PC-3 (cell line): ENCODE measurements at regions not wholly inside any gene's neighbourhood (a gene's known extent, or its start where the extent isn't known, plus 50 kb on each side); places are given as distances from the start of the nearest gene placed in this dataset.

Source experiments
- ATAC-seq: fragments of 200-7000 bp; cut with Tn5 transposase; 2 replicates; pipeline ENCODE4 v1.9.1; 2020; ENCODE audit warnings: mild to moderate bottlenecking, moderate library complexity
- BruUV-seq: library from RNA; stranded (reverse); fragments of 400-500 nt; replicated peaks from 2 replicates; lab custom pipeline; 2021; lab: Mats Ljungman, UMichigan
- CTCF ChIA-PET: fragments of 300-600 bp; sonication (Branson Sonifier 250); formaldehyde crosslinking; loops from one replicate; lab custom pipeline; 2022; ENCODE audit warnings: antibody characterized with exemption; lab: Charles Lee
- POLR2A ChIA-PET: fragments of 300-600 bp; sonication (Branson Sonifier 250); formaldehyde crosslinking; loops from one replicate; lab custom pipeline; 2022; ENCODE audit warnings: antibody characterized with exemption; ENCODE audit not compliant: unreplicated experiment; lab: Charles Lee
- DNase-seq: peaks from one replicate; pipeline ENCODE4 v3.0.0-alpha.2; 2015
- H2AFZ ChIP-seq: fragments of 300-600 bp; sonication (generic); 2 replicates; pipeline ENCODE4 v1.6.0; 2016; ENCODE audit warnings: antibody characterized with exemption, low read length
- H3F3A ChIP-seq: fragments of 300-600 bp; sonication (generic); one replicate; pipeline ENCODE4 v1.6.0; 2017; ENCODE audit warnings: antibody characterized with exemption, low read length, control low read depth, mild to moderate bottlenecking; ENCODE audit not compliant: unreplicated experiment
- H3K27ac ChIP-seq: fragments of 300-600 bp; sonication (generic); 2 replicates; pipeline ENCODE4 v1.5.1; 2016; ENCODE audit warnings: mild to moderate bottlenecking, low read length
- H3K27me3 ChIP-seq: fragments of 300-600 bp; sonication (generic); 2 replicates; pipeline ENCODE4 v1.6.1; 2016; ENCODE audit warnings: low read length, mixed read lengths
- H3K36me3 ChIP-seq: fragments of 300-600 bp; sonication (generic); 2 replicates; pipeline ENCODE4 v1.6.1; 2016; ENCODE audit warnings: low read depth, mixed run types, low read length, mixed read lengths
- H3K4me1 ChIP-seq: fragments of 300-600 bp; sonication (generic); 2 replicates; pipeline ENCODE4 v1.5.1; 2016; ENCODE audit warnings: low read length; ENCODE audit not compliant: insufficient read depth
- H3K4me2 ChIP-seq: fragments of 300-600 bp; sonication (generic); 2 replicates; pipeline ENCODE4 v1.6.0; 2016; ENCODE audit warnings: low read length
- H3K4me3 ChIP-seq: fragments of 300-600 bp; sonication (generic); 2 replicates; pipeline ENCODE4 v1.5.1; 2016; ENCODE audit warnings: mild to moderate bottlenecking, low read length, mixed read lengths
- H3K79me2 ChIP-seq: fragments of 300-600 bp; sonication (generic); 2 replicates; pipeline ENCODE4 v1.6.1; 2017; ENCODE audit warnings: low read length, mixed read lengths
- H3K9ac ChIP-seq: fragments of 300-600 bp; sonication (generic); 2 replicates; pipeline ENCODE4 v1.6.0; 2016; ENCODE audit warnings: mild to moderate bottlenecking, low read length
- H3K9me2 ChIP-seq: fragments of 300-600 bp; sonication (generic); replicated peaks from 2 replicates; pipeline ENCODE4 v1.6.1; 2016; ENCODE audit warnings: mixed run types, low read length, mixed read lengths
- H3K9me3 ChIP-seq: fragments of 300-600 bp; sonication (generic); 2 replicates; pipeline ENCODE4 v1.6.1; 2016; ENCODE audit warnings: low read length, mixed read lengths
- H4K20me1 ChIP-seq: fragments of 300-600 bp; sonication (generic); 2 replicates; pipeline ENCODE4 v1.6.1; 2016; ENCODE audit warnings: low read length, mixed read lengths
- EZH2 ChIP-seq: fragments of 300-600 bp; sonication (generic); IDR thresholded peaks from one replicate; pipeline ENCODE4 v1.6.1; 2017; ENCODE audit warnings: antibody characterized with exemption, mild to moderate bottlenecking, low read length; ENCODE audit not compliant: unreplicated experiment
- EZH2phosphoT487 ChIP-seq: fragments of 300-600 bp; sonication (generic); IDR thresholded peaks from 2 replicates; pipeline ENCODE4 v1.6.1; 2018; ENCODE audit warnings: mild to moderate bottlenecking, antibody characterized with exemption, low read length, borderline replicate concordance
- intact Hi-C: fragments of 100-400 bp; cut with micrococcal nuclease; formaldehyde crosslinking; loops from 2 replicates; pipeline ENCODE4 v1.9.0; 2023
- TF ChIP-seq, protein P1 (sequence below): fragments of 300-600 bp; sonication (generic); conservative IDR thresholded peaks from 2 replicates; pipeline ENCODE4 v1.5.1; 2017; ENCODE audit warnings: antibody characterized with exemption, low read depth, mild to moderate bottlenecking, low read length

- ATAC-seq = no peak
- H3K79me2 ChIP-seq = no peaks in the 10 kb centered on the region
- BruUV-seq = no TSS peak
- intact Hi-C loops = no loop called here
- no peaks in the 10 kb centered on the region for H3K4me1 ChIP-seq
- H3K36me3 ChIP-seq = no peaks in the 10 kb centered on the region
- ChIA-PET CTCF (no interaction called here), POLR2A (no interaction called here)
- H3K9me3 ChIP-seq = no peaks in the 10 kb centered on the region
- H3K9ac ChIP-seq = no peak overlapping the region
- H3K27me3 ChIP-seq = peaks cover 7% of the 10 kb centered on the region; the same call in 1 of the 2 replicates
- H3K27ac ChIP-seq = no peak overlapping the region
- H3K9me2 ChIP-seq = no peaks in the 10 kb centered on the region
- no peak overlapping the region for H3K4me2 ChIP-seq
- H4K20me1 ChIP-seq = no peaks in the 10 kb centered on the region
- no peak overlapping the region for H2AFZ ChIP-seq
- TF ChIP-seq EZH2phosphoT487 (no peak), EZH2 (no peak)
- TF ChIP-seq, protein P1, sequence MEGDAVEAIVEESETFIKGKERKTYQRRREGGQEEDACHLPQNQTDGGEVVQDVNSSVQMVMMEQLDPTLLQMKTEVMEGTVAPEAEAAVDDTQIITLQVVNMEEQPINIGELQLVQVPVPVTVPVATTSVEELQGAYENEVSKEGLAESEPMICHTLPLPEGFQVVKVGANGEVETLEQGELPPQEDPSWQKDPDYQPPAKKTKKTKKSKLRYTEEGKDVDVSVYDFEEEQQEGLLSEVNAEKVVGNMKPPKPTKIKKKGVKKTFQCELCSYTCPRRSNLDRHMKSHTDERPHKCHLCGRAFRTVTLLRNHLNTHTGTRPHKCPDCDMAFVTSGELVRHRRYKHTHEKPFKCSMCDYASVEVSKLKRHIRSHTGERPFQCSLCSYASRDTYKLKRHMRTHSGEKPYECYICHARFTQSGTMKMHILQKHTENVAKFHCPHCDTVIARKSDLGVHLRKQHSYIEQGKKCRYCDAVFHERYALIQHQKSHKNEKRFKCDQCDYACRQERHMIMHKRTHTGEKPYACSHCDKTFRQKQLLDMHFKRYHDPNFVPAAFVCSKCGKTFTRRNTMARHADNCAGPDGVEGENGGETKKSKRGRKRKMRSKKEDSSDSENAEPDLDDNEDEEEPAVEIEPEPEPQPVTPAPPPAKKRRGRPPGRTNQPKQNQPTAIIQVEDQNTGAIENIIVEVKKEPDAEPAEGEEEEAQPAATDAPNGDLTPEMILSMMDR = no peak
- H3K4me3 ChIP-seq = no peak overlapping the region
- no peaks in the 10 kb centered on the region for H3F3A ChIP-seq
- no peak for DNase-seq
Measured at GRCh38 chr13:38564256-38565150, 122.4 kb upstream of the FREM2 start.

DNA sequence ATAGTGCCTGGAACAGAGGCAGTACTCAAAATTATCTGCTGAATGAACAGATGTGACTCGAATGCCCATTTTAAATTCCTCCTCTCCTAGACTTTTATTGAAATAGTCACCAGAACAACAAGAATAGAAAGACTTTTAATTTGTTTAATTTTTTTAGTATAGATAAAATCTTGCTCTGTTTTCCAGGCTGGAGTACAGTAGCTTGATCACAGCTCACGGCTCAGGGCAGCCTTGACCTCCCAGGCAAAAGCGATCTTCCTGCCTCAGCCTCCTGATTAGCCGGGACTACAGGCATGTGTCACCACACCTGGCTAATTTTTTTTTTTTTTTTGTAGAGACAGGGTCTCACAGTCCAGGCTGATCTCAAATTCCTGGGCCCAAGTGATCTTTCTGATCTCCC is 120.9 kb upstream of the FREM2 start:
- CTCF ChIA-PET = no interaction called here
- no peak for TF ChIP-seq EZH2
- TF ChIP-seq, protein P1 = no peak
- no peak for TF ChIP-seq EZH2phosphoT487
- H3K79me2 ChIP-seq = no peaks in the 10 kb centered on the region
- H3K9me3 ChIP-seq = no peaks in the 10 kb centered on the region
- H3K9me2 ChIP-seq = no peaks in the 10 kb centered on the region
- no peak for ATAC-seq
- DNase-seq = no peak
- no peaks in the 10 kb centered on the region for H3F3A ChIP-seq
- H3K27ac ChIP-seq = no peak overlapping the region
- no peak overlapping the region for H2AFZ ChIP-seq
- H4K20me1 ChIP-seq = no peaks in the 10 kb centered on the region
- H3K4me3 ChIP-seq = no peak overlapping the region
- no TSS peak for BruUV-seq
- no peak overlapping the region for H3K4me2 ChIP-seq
- H3K9ac ChIP-seq = no peak overlapping the region
- intact Hi-C loops = no loop called here
- no peaks in the 10 kb centered on the region for H3K4me1 ChIP-seq
- POLR2A ChIA-PET = no interaction called here
- H3K27me3 ChIP-seq = peaks cover 7% of the 10 kb centered on the region; the same call in 1 of the 2 replicates
- no peaks in the 10 kb centered on the region for H3K36me3 ChIP-seq

- DNase-seq = no peak
- BruUV-seq = no TSS peak
- peaks cover 7% of the 10 kb centered on the region; the same call in 1 of the 2 replicates for H3K27me3 ChIP-seq
- CTCF ChIA-PET = no interaction called here
- TF ChIP-seq, protein P1 = no peak
- TF ChIP-seq EZH2phosphoT487 = no peak
- TF ChIP-seq EZH2 = no peak
- H3K4me2 ChIP-seq = no peak overlapping the region
- H3K9ac ChIP-seq = no peak overlapping the region
- H2AFZ ChIP-seq = no peak overlapping the region
- intact Hi-C loops = no loop called here
- no peak for ATAC-seq
- no peak overlapping the region for H3K27ac ChIP-seq
- H3K9me3 ChIP-seq = no peaks in the 10 kb centered on the region
- H3K4me3 ChIP-seq = no peak overlapping the region
- no peaks in the 10 kb centered on the region for H3F3A ChIP-seq
- H3K9me2 ChIP-seq = no peaks in the 10 kb centered on the region
- POLR2A ChIA-PET = no interaction called here
- no peaks in the 10 kb centered on the region for H3K4me1 ChIP-seq
- no peaks in the 10 kb centered on the region for H4K20me1 ChIP-seq
- no peaks in the 10 kb centered on the region for H3K36me3 ChIP-seq
- no peaks in the 10 kb centered on the region for H3K79me2 ChIP-seq
Measured at GRCh38 chr13:38566519-38566918, 120.4 kb upstream of the FREM2 start.
